PC-3 (cell line): ENCODE measurements at regions not wholly inside any gene's neighbourhood (a gene's known extent, or its start where the extent isn't known, plus 50 kb on each side); places are given as distances from the start of the nearest gene placed in this dataset.

Experiments
- ATAC-seq: fragments of 200-7000 bp; cut with Tn5 transposase; 2 replicates; pipeline ENCODE4 v1.9.1; 2020; ENCODE audit warnings: mild to moderate bottlenecking, moderate library complexity
- BruUV-seq: library from RNA; stranded (reverse); fragments of 400-500 nt; replicated peaks from 2 replicates; lab custom pipeline; 2021; lab: Mats Ljungman, UMichigan
- CTCF ChIA-PET: fragments of 300-600 bp; sonication (Branson Sonifier 250); formaldehyde crosslinking; loops from one replicate; lab custom pipeline; 2022; ENCODE audit warnings: antibody characterized with exemption; lab: Charles Lee
- POLR2A ChIA-PET: fragments of 300-600 bp; sonication (Branson Sonifier 250); formaldehyde crosslinking; loops from one replicate; lab custom pipeline; 2022; ENCODE audit warnings: antibody characterized with exemption; ENCODE audit not compliant: unreplicated experiment; lab: Charles Lee
- DNase-seq: peaks from one replicate; pipeline ENCODE4 v3.0.0-alpha.2; 2015
- H2AFZ ChIP-seq: fragments of 300-600 bp; sonication (generic); 2 replicates; pipeline ENCODE4 v1.6.0; 2016; ENCODE audit warnings: antibody characterized with exemption, low read length
- H3F3A ChIP-seq: fragments of 300-600 bp; sonication (generic); one replicate; pipeline ENCODE4 v1.6.0; 2017; ENCODE audit warnings: antibody characterized with exemption, low read length, control low read depth, mild to moderate bottlenecking; ENCODE audit not compliant: unreplicated experiment
- H3K27ac ChIP-seq: fragments of 300-600 bp; sonication (generic); 2 replicates; pipeline ENCODE4 v1.5.1; 2016; ENCODE audit warnings: mild to moderate bottlenecking, low read length
- H3K27me3 ChIP-seq: fragments of 300-600 bp; sonication (generic); 2 replicates; pipeline ENCODE4 v1.6.1; 2016; ENCODE audit warnings: low read length, mixed read lengths
- H3K36me3 ChIP-seq: fragments of 300-600 bp; sonication (generic); 2 replicates; pipeline ENCODE4 v1.6.1; 2016; ENCODE audit warnings: low read depth, mixed run types, low read length, mixed read lengths
- H3K4me1 ChIP-seq: fragments of 300-600 bp; sonication (generic); 2 replicates; pipeline ENCODE4 v1.5.1; 2016; ENCODE audit warnings: low read length; ENCODE audit not compliant: insufficient read depth
- H3K4me2 ChIP-seq: fragments of 300-600 bp; sonication (generic); 2 replicates; pipeline ENCODE4 v1.6.0; 2016; ENCODE audit warnings: low read length
- H3K4me3 ChIP-seq: fragments of 300-600 bp; sonication (generic); 2 replicates; pipeline ENCODE4 v1.5.1; 2016; ENCODE audit warnings: mild to moderate bottlenecking, low read length, mixed read lengths
- H3K79me2 ChIP-seq: fragments of 300-600 bp; sonication (generic); 2 replicates; pipeline ENCODE4 v1.6.1; 2017; ENCODE audit warnings: low read length, mixed read lengths
- H3K9ac ChIP-seq: fragments of 300-600 bp; sonication (generic); 2 replicates; pipeline ENCODE4 v1.6.0; 2016; ENCODE audit warnings: mild to moderate bottlenecking, low read length
- H3K9me2 ChIP-seq: fragments of 300-600 bp; sonication (generic); replicated peaks from 2 replicates; pipeline ENCODE4 v1.6.1; 2016; ENCODE audit warnings: mixed run types, low read length, mixed read lengths
- H3K9me3 ChIP-seq: fragments of 300-600 bp; sonication (generic); 2 replicates; pipeline ENCODE4 v1.6.1; 2016; ENCODE audit warnings: low read length, mixed read lengths
- H4K20me1 ChIP-seq: fragments of 300-600 bp; sonication (generic); 2 replicates; pipeline ENCODE4 v1.6.1; 2016; ENCODE audit warnings: low read length, mixed read lengths
- EZH2 ChIP-seq: fragments of 300-600 bp; sonication (generic); IDR thresholded peaks from one replicate; pipeline ENCODE4 v1.6.1; 2017; ENCODE audit warnings: antibody characterized with exemption, mild to moderate bottlenecking, low read length; ENCODE audit not compliant: unreplicated experiment
- EZH2phosphoT487 ChIP-seq: fragments of 300-600 bp; sonication (generic); IDR thresholded peaks from 2 replicates; pipeline ENCODE4 v1.6.1; 2018; ENCODE audit warnings: mild to moderate bottlenecking, antibody characterized with exemption, low read length, borderline replicate concordance
- intact Hi-C: fragments of 100-400 bp; cut with micrococcal nuclease; formaldehyde crosslinking; loops from 2 replicates; pipeline ENCODE4 v1.9.0; 2023
- TF ChIP-seq, protein P1 (sequence below): fragments of 300-600 bp; sonication (generic); conservative IDR thresholded peaks from 2 replicates; pipeline ENCODE4 v1.5.1; 2017; ENCODE audit warnings: antibody characterized with exemption, low read depth, mild to moderate bottlenecking, low read length

DNA sequence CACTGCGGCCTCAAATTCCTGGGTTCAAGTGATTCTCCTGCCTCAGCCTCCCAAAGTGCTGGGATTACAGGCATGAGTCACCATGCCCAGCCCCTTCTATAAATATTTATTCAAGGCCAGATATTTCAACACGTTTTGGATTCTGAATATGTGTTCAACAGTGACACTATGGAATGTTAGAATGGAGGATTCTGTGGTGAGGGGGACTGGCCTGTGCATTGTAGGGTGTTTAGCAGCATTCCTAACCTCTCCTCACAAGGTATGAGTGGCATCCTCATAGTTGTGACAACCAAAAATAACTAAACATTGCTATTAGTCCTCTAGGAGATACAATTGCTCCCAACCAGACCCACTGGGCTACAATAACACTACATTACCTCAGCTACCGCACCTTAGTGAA, 104.0 kb upstream of the ATP10A start:
- Histone ChIP-seq H2AFZ (no peak overlapping the region), H3K27ac (no peak overlapping the region), H3K4me2 (no peak overlapping the region), H3K9ac (no peak overlapping the region), H3K36me3 (no peaks in the 10 kb centered on the region), H3K4me1 (no peaks in the 10 kb centered on the region), H3F3A (no peaks in the 10 kb centered on the region), H3K79me2 (no peaks in the 10 kb centered on the region), H3K4me3 (no peak overlapping the region), H3K9me3 (no peaks in the 10 kb centered on the region), H3K27me3 (no peaks in the 10 kb centered on the region), H4K20me1 (no peaks in the 10 kb centered on the region), H3K9me2 (no peaks in the 10 kb centered on the region)
- no peak for TF ChIP-seq EZH2
- no peak for TF ChIP-seq EZH2phosphoT487
- ChIA-PET CTCF (no interaction called here), POLR2A (no interaction called here)
- ATAC-seq (no peak; the same call in 1 of the 2 replicates), DNase-seq (peak; percentile 66)
- no TSS peak for BruUV-seq
- intact Hi-C loops, result no loop called here

DNA sequence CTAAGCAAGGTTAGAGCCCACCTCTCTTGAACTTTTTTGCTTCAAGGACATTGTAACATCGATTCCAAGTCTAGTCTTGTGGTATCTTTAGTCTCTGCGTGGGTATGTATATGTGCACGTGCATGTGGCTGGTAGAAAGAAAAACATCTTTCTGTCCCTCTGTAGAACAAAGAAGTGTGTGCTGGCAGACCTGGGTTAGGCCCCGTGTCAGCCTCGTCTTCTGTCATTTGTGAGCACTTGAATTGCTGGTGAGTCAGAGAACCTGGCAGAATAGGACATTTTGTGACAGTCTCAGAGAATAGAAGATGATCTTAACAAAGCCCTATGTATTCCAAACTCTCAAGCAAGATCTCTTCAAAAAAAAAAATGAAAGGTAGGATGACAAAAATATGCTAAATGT, 102.2 kb upstream of the ATP10A start:
- Histone ChIP-seq H3K27ac (no peak overlapping the region), H3K4me3 (no peak overlapping the region), H3K9ac (no peak overlapping the region), H3K36me3 (no peaks in the 10 kb centered on the region), H3K9me3 (no peaks in the 10 kb centered on the region), H3K79me2 (no peaks in the 10 kb centered on the region), H4K20me1 (no peaks in the 10 kb centered on the region), H3K4me1 (no peaks in the 10 kb centered on the region), H3F3A (no peaks in the 10 kb centered on the region), H2AFZ (no peak overlapping the region), H3K27me3 (no peaks in the 10 kb centered on the region), H3K4me2 (no peak overlapping the region), H3K9me2 (no peaks in the 10 kb centered on the region)
- TF ChIP-seq EZH2, result no peak
- TF ChIP-seq, protein P1, sequence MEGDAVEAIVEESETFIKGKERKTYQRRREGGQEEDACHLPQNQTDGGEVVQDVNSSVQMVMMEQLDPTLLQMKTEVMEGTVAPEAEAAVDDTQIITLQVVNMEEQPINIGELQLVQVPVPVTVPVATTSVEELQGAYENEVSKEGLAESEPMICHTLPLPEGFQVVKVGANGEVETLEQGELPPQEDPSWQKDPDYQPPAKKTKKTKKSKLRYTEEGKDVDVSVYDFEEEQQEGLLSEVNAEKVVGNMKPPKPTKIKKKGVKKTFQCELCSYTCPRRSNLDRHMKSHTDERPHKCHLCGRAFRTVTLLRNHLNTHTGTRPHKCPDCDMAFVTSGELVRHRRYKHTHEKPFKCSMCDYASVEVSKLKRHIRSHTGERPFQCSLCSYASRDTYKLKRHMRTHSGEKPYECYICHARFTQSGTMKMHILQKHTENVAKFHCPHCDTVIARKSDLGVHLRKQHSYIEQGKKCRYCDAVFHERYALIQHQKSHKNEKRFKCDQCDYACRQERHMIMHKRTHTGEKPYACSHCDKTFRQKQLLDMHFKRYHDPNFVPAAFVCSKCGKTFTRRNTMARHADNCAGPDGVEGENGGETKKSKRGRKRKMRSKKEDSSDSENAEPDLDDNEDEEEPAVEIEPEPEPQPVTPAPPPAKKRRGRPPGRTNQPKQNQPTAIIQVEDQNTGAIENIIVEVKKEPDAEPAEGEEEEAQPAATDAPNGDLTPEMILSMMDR, result no peak
- no peak for TF ChIP-seq EZH2phosphoT487
- no peak for ATAC-seq
- BruUV-seq, result no TSS peak
- ChIA-PET CTCF (no interaction called here), POLR2A (no interaction called here)
- intact Hi-C loops, result no loop called here
- DNase-seq, result no peak

DNA sequence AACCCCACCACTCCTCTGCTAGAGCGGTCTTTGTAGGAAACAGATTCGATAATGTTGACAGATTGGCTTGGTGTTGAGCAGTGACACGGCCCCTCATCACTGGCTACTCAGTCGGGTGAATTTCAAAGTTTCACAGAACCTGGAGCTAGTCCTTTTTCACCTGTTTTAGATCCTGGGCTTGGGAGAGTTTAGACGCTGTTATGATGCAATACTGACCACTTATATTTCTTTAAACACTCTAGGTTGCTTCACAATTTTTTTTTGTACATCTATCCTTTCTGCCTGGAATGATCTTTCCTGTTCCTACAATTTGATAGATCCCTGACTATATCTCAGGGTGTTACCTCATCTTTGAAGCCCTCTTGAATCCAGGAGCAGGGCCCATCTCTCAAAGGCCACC, 97.1 kb upstream of the ATP10A start:
- H3K4me1 ChIP-seq, result no peaks in the 10 kb centered on the region
- ChIA-PET CTCF (no interaction called here), POLR2A (no interaction called here)
- no peak overlapping the region for H3K9ac ChIP-seq
- no peaks in the 10 kb centered on the region for H3K9me2 ChIP-seq
- no peaks in the 10 kb centered on the region for H3F3A ChIP-seq
- BruUV-seq, result no TSS peak
- H3K27ac ChIP-seq, result no peak overlapping the region
- DNase-seq (no peak), ATAC-seq (no peak)
- H3K4me2 ChIP-seq, result no peak overlapping the region
- no peaks in the 10 kb centered on the region for H3K36me3 ChIP-seq
- peaks cover 2% of the 10 kb centered on the region; the same call in 1 of the 2 replicates for H3K27me3 ChIP-seq
- TF ChIP-seq EZH2phosphoT487 (no peak), EZH2 (no peak)
- TF ChIP-seq, protein P1, result no peak
- H3K79me2 ChIP-seq, result no peaks in the 10 kb centered on the region
- H2AFZ ChIP-seq, result no peak overlapping the region
- H3K9me3 ChIP-seq, result no peaks in the 10 kb centered on the region
- H4K20me1 ChIP-seq, result no peaks in the 10 kb centered on the region
- no peak overlapping the region for H3K4me3 ChIP-seq
- intact Hi-C loops, result no loop called here
